ENCODE measurements at regions not wholly inside any gene's neighbourhood (a gene's known extent, or its start where the extent isn't known, plus 50 kb on each side); places are given as distances from the start of the nearest gene placed in this dataset.

DNA sequence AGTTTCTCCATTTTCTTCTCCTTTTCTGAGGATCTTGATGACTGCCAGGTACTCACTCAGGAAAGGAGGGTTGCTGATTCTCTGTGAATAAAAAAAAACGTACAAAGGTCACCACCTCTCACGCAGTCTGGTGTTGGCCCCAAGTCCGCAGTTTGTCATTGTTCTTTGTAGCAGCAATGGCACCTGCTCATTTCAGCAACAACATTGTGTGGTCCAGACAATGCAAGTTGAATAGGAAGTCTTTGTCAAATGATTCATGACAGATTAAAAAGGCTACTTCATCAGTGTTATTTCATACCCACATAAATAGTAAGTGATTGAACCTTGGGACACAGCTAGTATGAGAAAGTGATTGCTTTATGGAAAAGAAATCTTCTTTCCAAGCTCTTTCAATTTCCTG lies 653.5 kb upstream of the MGMT start:
- no peak for DNase-seq (ENCODE audit: low spot score)

DNA sequence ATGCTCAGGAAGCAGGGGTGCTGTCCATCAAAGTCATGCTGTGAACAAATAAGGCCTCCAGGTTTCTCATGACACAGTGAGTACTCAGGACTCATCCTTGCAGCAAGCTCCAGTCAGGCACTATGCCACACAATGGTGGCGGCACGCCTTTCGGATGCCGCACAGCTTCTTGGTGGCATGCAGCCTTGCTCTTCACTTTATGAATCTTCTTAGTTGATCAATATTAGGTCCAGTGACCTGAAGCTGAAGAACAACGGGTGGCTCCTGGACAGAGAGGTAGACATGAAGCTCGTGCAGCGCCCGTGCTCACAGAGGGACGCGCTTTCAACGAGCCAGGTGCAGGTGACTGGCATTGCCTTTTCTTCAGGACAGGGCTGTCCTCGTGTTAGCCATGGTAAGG lies 653.0 kb upstream of the MGMT start:
- no peak for DNase-seq (ENCODE audit: low spot score)

DNA sequence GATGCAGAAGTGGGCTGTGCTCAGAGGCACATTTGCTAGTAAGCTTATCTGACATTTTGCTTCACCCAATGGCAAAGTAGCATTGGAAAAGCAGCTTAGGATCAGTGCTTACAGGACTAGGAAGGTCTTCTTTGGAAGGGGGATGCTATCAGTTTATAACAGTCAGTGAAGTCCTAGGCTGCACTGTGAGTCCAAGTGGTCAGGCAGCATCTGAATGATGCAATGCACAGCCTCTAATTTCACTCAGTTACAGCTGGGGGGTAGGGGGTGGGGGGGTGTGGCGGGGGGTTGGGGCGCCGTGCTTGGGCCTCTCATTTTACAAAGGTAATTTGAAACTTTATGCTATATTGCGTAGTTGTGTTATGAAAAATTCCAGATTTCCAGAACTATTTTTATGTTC lies 652.3 kb upstream of the MGMT start:
- no peak for DNase-seq (ENCODE audit: low spot score)

DNA sequence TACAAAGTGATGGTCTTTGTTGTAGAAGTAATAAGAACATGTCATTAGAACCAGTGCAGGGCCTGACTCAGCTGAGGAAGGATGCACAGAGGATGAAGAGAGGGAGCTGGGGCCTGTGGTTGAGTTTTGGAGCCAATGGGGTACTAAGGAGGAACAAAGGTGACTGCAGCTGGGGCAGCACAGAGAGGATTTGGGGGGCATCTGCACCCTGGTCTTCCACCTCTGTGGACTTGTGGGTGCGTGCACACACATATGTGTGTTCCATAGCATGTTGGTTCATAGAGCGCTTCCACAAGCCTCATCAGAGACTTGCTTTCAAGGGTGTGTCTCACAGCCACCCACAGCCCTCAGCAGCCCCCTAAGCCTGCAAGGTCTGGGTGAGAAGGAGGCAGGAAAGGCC lies 650.3 kb upstream of the MGMT start:
- no peak for DNase-seq (ENCODE audit: low spot score)

DNA sequence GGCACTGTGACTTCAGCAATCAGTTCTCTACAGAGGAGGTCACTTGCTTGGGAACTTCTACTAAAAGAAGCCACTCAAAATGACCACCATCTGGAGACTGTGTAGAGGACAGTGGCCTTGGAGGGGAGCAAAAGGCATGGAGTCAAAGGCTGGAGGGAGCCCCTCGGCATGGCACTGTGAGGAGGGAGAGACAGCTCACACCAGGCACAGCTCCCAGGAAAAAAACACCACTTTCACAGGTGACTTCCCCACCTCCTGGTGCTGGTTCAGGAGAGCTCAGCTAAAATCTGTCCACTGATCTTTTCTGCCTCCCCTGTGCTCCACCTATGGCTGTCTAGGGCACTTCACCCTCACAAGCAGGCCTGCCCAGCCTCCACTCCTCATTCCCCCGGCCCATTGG lies 649.4 kb upstream of the MGMT start:
- no peak for DNase-seq (ENCODE audit: low spot score)

DNA sequence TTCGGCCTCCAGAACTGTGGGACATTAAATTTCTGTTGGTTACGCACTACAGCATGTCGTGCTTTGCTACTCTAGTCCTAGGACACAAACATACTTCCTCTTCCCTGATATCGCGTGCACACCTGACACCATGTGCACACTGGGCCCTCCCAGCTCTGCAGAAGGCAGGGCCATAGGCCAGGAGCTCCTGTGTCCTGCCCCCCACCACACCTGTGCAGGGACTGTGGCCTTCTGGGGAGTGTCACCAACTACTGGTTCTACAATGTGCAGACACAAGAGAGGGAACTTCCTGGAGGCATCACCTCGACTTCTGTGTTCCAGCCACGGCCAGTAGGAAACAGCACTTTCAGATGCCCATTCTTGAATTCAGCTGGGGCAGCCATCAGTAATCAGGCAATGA lies 646.4 kb upstream of the MGMT start:
- DNase-seq (ENCODE audit: low spot score), result no peak

DNA sequence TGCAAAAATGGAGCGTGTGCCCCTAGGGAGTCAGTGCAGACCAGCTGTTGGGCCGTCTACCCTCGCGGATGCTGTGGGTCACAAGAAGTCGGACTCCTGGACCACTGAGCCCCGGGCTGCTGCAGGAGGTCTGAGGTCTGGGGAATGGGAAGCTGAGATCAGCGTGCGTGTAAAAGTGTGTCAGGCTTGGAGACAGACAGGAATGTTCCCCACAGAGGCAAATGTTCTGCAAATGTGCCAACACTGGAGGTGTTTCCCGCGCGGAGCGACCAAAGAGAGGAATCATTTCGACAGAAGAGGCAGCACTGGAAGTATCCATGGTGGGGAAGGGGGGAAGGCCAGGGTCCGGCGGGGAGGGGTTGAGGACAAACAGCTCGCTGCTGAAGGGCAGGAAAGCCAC lies 643.8 kb upstream of the MGMT start:
- no peak for DNase-seq (ENCODE audit: low spot score)

DNA sequence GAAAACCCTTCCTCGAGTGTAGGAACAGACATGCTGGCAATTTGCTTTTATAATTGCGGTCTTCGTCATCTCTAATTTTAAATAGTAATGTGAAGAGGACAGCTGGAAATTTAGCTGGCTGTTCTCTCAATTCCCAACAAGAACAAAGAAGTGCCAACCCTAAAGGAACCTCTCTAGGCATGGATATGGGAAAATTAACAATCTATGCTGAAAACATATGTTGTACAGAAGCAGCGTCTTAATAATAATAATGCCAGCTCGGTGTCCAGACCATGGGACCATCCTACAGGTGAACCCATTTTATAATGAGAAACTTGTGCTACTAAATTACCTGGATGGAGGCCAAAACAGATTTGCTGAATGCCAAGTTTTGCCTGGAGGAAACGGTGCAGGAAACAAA lies 641.4 kb upstream of the MGMT start:
- no peak for DNase-seq (ENCODE audit: low spot score)

DNA sequence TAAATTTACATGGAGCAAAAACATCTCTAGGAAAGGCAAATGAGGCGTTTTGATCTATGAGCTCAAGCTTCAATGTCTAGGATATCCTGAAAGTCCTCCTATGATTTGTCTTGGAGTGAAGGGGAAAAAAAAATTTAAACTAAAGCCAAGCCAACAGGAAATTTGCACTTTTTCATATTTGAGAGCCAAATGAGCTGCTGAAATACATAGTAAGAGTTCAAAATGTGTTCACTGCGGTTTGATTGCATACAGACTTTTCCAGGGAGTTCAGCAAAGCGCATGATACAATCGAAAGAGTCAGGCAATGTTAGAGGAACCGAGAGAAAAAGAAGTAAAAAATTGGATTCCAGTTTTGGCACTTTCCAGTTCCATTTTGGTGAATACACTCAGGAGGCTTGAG lies 633.4 kb upstream of the MGMT start:
- DNase-seq (ENCODE audit: low spot score), result no peak

DNA sequence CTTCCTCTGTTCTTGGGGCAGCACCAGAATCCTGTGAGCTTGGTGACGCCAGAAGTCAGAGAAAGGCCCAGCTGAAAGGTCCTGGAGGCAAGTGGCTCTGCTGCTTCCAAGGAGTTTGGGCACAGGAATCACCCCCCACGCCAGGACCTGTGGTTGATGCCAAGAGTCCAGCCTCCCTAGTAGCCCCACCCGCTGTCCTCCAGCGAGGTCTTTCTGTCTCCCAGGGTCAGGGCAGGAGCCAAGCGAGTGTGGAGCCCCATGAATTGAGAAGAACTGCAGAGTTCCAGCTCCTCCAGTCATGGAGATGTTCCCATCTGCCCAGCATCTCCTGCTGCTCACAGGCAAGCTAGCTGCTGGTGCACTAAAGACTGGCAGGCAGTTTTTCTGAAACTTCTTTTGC lies 631.7 kb upstream of the MGMT start:
- peak; percentile 8 for DNase-seq (ENCODE audit: low spot score)

DNA sequence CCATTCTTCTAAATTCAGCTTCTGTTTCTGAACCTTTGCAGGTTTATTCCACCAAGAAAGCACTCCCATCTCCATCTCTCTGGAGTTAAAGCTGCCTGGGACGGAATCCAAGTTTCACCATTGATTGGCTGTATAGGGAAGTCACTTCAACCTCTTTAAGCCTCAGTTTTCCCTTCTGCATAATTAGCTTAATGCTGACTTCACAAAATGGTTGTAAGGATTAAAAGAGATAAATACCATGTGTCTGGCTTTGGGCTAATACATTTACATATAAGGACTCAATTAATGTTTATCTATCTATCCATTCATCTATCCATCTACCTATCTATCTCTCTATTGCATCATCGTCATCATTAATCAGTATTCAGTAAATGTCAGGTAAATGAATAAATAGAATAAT lies 629.6 kb upstream of the MGMT start:
- DNase-seq (ENCODE audit: low spot score), result no peak

DNA sequence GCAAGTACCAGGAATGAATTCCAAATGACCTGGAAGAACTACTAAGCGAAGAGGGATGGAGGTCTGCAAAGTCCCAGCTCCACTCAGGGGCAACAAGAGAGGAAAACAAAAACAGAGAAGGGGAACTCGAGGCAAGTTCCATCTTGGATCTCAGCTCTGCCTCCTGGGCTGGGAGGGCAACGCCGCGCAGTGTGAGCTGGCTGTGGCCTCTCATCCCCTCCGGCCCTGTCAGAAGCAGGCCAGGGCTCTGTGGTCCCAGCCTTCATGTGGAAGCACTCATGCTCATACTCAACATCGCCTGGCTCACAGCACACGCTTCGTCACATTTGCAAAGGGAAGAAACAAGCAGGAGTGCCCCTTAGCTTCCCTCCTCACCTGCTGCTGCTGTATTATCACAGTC lies 627.9 kb upstream of the MGMT start:
- no peak for DNase-seq (ENCODE audit: low spot score)

DNA sequence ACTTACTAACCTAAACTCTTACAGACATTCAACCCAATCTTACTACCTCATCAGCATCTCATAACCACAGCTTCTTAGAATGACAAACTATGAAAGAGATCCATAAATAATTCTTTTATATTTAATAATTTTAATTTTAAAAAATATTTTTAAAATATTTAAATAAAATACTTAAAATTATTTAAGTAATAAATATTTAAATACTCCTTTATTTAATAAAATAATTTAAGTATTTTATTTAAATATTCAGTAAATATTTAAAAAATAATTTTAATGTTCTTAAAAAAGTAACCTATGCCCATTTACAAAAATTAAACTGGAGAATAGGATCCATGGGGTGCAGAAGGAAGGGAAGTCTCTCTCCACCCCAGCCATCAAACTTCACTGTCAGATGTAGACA lies 627.3 kb upstream of the MGMT start:
- DNase-seq (ENCODE audit: low spot score), result no peak

DNA sequence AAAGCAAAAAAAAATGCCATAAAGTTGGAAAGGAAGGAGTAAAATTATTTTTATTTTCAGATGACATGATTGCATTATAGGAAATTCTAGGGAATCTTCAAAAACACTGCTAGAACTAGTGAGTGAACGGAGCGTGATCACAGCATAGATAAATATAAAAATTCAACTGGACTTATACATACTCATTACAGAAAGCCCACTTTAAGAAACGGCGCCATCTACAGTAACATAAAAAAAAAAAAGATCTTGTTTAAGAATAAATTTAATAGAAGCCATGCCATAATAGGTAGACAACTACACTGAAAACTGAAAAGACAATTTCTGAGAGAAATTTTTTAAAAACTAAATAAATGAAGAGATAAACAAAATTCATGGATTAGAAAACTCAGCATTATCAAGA lies 623.1 kb upstream of the MGMT start:
- no peak for DNase-seq (ENCODE audit: low spot score)

DNA sequence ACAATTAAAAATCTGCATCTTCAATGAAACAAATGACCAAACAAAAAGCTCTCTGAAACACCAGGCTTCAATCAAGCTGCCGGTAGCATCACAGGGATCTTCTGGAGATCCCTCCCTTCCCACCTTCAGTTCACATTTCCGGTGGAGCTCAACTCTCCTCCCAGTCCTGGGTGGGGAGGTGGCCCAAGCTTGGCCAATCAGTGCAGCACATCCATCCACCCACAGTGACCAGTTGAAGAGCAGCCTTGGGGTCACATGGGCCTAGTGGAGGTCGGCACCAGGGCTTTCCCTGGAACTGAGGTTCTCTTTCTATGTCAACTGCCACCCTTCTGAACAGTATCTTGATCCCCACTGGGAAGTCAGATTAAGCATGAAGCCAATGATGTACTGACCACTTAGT lies 620.1 kb upstream of the MGMT start:
- no peak for DNase-seq (ENCODE audit: low spot score)

DNA sequence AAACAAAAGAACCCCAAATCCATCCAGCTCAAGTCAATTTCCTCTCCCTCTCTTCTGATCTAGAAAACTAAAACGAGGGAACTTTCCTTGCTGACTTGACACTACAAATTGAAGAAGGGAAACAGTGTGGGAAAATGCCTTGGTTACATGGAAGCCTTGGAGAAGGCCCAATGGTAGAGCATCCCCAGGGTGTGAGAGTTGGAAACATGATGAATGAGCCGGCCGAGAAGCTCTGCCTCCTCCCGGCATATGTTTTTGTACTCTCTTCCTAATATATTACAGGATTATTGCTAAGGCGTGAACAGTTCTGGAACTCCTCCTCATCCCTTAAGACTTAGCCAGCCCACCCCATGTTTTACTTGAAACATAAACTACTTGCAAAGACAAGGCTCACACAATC lies 618.2 kb upstream of the MGMT start:
- no peak for DNase-seq (ENCODE audit: low spot score)

DNA sequence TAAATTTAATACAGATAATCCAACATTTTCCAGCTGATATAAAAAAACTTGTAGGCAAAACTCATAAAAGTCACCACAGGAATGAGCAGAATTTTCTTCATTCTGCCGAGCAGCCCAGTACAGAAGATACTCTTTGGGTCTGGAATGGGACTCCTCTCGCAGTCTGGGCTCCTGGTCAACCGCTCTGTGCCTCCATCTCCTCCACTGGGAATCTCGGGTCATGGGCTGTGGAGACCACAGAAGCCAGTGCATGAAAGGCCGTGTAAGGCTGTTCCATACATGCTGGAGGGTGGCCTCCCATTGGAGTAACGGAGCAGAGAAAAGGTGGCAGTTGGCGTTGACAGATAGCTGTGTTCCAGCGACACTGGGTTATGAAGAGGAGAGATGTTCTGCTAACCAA lies 616.4 kb upstream of the MGMT start:
- DNase-seq (ENCODE audit: low spot score), result no peak

DNA sequence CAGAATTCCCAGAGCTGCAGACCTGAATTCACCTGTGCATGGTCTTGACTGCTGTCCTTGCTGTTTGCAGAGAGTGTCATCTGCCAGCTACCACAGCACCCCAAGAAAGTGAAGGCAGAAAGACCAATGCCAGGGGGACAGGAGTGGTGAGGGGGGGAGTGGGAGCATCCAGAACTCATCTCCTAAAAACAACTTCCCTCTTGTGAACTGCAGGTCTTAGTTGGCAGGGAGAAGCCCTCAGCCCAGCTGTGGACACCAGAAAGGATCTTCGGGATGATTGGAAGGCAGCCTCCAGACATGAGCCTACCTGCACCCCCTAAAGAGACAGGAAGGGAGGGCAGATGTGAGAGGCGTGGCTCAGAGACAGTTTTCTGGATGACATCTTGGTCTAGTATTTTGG lies 615.8 kb upstream of the MGMT start:
- no peak for DNase-seq (ENCODE audit: low spot score)

DNA sequence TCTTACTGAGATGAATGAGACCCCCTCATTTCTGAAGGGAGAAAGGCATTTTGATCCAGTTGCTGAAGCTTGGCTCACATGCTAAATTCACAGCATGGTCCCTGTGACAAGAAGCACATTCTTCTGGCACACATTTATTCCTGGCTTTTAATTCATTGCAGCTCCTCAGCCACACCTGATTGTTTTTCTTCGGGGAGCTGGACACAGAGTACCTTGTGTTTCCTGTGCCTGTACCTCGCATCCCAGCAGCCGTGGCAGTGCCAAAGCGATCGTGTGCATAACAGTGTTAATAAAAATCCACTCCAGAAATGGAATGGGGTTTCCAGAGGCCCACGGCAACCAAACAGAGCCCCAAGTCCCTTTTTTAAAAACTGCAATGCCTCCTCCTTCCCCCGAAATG lies 615.3 kb upstream of the MGMT start:
- DNase-seq (ENCODE audit: low spot score), result no peak

DNA sequence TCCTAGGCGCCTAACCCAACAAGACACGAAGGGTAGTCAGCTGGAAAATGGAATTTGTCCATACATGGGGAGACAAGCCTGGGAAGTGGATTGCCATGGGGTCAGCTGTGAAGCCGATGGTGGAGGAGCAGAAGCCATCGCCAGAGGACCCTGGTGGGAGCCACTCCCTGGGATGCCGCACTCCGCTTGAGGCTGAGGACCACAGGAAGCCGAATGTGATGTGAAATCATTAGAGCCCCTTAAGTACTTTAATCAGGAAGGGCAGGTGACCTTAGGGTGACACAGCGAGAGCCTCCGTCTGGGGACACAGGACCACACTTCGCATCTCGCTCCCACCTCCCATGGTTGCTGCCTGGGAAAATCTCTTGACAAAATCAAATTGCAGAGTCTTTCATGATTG lies 614.6 kb upstream of the MGMT start:
- no peak for DNase-seq (ENCODE audit: low spot score)

DNA sequence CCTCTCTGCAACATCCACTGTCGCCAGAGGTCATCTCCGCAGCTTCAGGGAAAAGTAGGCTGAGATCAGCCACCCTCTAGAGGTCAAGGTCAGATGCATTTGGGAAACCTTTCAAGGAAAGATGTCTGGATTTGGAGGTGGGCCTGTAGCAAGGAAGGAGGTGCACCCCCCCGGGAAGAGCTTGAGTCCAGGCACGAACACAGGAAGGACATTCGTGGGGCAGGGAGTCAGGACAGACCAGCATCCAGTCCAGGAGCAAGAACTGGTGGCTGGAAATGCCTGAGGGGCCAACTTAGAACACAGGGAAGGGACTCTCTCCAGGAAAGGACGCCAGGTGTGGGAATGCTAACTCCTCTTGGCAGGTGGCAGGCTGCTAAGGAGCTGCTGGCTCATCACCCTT lies 614.1 kb upstream of the MGMT start:
- no peak for DNase-seq (ENCODE audit: low spot score)

DNA sequence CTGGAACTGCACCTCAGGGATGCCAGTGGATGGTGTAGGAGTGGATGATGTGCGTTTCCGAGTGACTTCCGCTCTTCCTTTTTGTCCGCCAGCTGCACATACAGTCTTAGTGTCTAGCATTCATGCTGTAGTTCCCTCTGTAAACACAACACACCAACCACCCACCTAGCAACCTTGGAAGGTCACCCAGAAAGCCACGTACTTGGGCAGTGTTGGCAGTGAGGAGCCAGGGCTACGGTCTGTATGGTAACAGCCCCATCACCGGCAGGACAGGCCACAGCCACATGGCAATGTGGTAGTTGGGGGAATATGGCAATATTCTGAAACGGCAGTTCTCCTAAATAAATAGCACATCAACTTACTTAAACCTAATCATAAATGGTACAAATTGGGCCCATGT lies 613.5 kb upstream of the MGMT start:
- DNase-seq (ENCODE audit: low spot score), result no peak

DNA sequence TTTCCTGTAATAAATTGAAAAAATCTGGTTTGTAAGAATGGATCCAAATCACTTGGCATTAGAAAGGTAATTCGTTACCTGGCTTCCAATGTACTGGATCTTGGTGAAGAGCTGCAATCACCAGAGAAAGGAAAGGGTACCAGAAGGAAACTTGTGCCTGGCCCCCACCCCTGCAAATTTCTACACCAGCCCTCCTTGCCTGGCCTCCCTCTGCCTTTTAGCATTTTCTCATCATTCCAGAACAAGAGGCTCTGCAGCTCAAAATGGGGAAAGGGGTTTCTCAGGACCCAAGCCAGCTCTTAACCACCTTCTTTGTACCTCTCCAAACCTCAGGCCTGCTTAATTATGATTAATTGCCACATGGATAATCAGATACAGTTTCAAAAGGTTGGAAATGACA lies 612.8 kb upstream of the MGMT start:
- DNase-seq (ENCODE audit: low spot score), result no peak

DNA sequence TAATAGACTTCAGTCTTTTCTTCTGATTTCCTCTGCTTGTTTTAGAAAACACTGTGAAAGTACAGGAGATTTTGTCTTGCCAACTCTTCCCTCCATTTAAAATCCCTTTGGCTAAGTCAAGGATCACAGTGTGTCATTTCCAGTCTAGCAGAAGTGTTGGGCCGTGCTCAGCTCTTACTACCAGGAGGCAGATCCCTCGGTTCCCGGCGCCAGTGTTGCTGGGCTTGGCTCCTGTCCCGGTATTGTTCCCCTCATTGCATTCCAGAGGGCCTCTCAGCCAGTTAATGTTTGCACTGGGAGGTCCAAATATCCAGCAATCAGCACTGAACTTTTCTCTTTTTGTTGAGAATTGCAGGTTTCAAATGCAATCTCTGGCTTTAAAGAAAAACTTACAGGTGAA lies 612.1 kb upstream of the MGMT start:
- peak; percentile 88 for DNase-seq (ENCODE audit: low spot score)

DNA sequence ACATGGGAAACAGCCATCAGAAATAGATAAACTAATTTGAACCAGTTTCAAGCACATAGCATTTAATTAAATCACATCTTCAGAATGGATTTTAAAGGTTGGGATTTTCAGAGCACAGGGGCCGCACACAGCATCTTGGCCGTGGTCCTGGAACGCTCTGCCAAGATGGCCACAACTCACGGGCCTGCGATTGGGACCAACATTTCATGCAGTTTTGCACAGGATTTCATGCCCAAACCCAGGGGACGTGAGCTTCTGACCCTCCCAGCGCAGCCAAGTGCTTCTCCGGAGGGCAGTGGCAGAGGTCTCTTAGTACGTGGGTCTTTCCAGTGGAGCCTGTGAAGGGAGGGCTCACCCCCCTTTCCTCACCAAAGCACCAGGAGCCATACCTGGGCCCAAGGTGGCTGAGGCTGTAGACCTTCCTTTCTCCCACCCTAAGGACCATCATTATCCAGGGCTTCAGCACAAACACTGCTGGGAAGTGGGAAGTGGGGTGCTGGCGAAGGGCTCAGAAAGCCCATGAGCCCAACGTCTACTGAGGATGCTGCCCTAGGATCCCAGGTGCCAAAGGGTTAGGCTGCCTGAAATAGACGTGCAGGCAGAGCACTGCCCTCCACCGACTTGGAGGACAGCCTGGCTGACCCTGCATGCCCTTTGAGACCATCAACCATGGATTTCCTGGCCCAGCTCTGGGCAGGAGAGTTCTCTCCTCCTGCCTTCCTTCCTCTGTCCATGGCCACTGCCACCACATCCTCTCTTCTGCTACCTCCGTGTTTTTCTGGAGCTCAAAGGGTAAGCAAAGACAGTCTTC lies 611.2 kb upstream of the MGMT start:
- DNase-seq (ENCODE audit: low spot score), result no peak

All from globus pallidus (tissue), 1 donor.